ENCODE measurements at regions not wholly inside any gene's neighbourhood (a gene's known extent, or its start where the extent isn't known, plus 50 kb on each side); places are given as distances from the start of the nearest gene placed in this dataset.

- no peaks in the 10 kb centered on the region for H3K9me3 Mint-ChIP-seq (ENCODE audit: unreplicated experiment)
- H3K4me2 ChIP-seq (ENCODE audit: low read length) = no peak overlapping the region
Observed at GRCh38 chr2:217436386-217436785, 566.4 kb downstream of the TNS1 start.

GRCh38 chr2:217434180-217434975 lies 568.4 kb downstream of the TNS1 start:
- no peak for TF ChIP-seq EZH2 (IDR thresholded peaks at IDR 0.05; ENCODE audit: insufficient read depth, low read length)
- TF ChIP-seq, protein P1, sequence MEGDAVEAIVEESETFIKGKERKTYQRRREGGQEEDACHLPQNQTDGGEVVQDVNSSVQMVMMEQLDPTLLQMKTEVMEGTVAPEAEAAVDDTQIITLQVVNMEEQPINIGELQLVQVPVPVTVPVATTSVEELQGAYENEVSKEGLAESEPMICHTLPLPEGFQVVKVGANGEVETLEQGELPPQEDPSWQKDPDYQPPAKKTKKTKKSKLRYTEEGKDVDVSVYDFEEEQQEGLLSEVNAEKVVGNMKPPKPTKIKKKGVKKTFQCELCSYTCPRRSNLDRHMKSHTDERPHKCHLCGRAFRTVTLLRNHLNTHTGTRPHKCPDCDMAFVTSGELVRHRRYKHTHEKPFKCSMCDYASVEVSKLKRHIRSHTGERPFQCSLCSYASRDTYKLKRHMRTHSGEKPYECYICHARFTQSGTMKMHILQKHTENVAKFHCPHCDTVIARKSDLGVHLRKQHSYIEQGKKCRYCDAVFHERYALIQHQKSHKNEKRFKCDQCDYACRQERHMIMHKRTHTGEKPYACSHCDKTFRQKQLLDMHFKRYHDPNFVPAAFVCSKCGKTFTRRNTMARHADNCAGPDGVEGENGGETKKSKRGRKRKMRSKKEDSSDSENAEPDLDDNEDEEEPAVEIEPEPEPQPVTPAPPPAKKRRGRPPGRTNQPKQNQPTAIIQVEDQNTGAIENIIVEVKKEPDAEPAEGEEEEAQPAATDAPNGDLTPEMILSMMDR (IDR thresholded peaks at IDR 0.05; ENCODE audit: insufficient read depth, low read depth, low read length) = no peak
- Histone ChIP-seq H3K27ac (ENCODE audit: low read depth, low read length) (no peak overlapping the region), H3K36me3 (ENCODE audit: insufficient read depth, low read length) (no peaks in the 10 kb centered on the region), H3K27me3 (ENCODE audit: insufficient read depth, low read length) (no peaks in the 10 kb centered on the region), H2AFZ (ENCODE audit: low read depth, low read length) (peak overlapping the region; percentile 65), H3K4me1 (ENCODE audit: insufficient read depth, low read length) (peaks cover 7% of the 10 kb centered on the region), H3K79me2 (ENCODE audit: insufficient read depth, low read length) (no peaks in the 10 kb centered on the region), H4K20me1 (ENCODE audit: insufficient read depth, low read length) (no peaks in the 10 kb centered on the region), H3K4me3 (ENCODE audit: insufficient read depth, low read depth, low read length) (no peak overlapping the region), H3K9ac (ENCODE audit: low read length) (peak overlapping the region; percentile 4), H3K9me3 (ENCODE audit: insufficient read depth, low read depth, low read length) (no peaks in the 10 kb centered on the region), H3K4me2 (ENCODE audit: low read length) (peak overlapping the region; percentile 72)
- no peaks in the 10 kb centered on the region for H3K36me3 Mint-ChIP-seq (ENCODE audit: low read depth, unreplicated experiment)
- H3K4me3 Mint-ChIP-seq (ENCODE audit: unreplicated experiment) = peak overlapping the region; percentile 52
- no peaks in the 10 kb centered on the region for H3K27me3 Mint-ChIP-seq (ENCODE audit: low read depth, unreplicated experiment)
- H3K9me3 Mint-ChIP-seq (ENCODE audit: unreplicated experiment) = no peaks in the 10 kb centered on the region
- peak overlapping the region; percentile 76 for H3K27ac Mint-ChIP-seq (ENCODE audit: unreplicated experiment)
- DNase-seq (ENCODE audit: low read depth) = peak; percentile 99
- peak; percentile 72 for FAIRE-seq
- H3K4me1 Mint-ChIP-seq (ENCODE audit: low read depth, unreplicated experiment) = peaks cover 40% of the 10 kb centered on the region

More at GRCh38 chr2:217436386-217436785, 566.4 kb downstream of the TNS1 start:
- Histone ChIP-seq H3K79me2 (ENCODE audit: insufficient read depth, low read length) (no peaks in the 10 kb centered on the region), H4K20me1 (ENCODE audit: insufficient read depth, low read length) (no peaks in the 10 kb centered on the region), H3K9me3 (ENCODE audit: insufficient read depth, low read depth, low read length) (no peaks in the 10 kb centered on the region), H3K36me3 (ENCODE audit: insufficient read depth, low read length) (no peaks in the 10 kb centered on the region), H3K4me1 (ENCODE audit: insufficient read depth, low read length) (peaks cover 7% of the 10 kb centered on the region), H3K27ac (ENCODE audit: low read depth, low read length) (no peak overlapping the region), H3K4me3 (ENCODE audit: insufficient read depth, low read depth, low read length) (no peak overlapping the region), H3K27me3 (ENCODE audit: insufficient read depth, low read length) (no peaks in the 10 kb centered on the region), H3K9ac (ENCODE audit: low read length) (no peak overlapping the region), H2AFZ (ENCODE audit: low read depth, low read length) (peak overlapping the region; percentile 6)
- TF ChIP-seq, protein P1 (IDR thresholded peaks at IDR 0.05; ENCODE audit: insufficient read depth, low read depth, low read length) = no peak
- TF ChIP-seq EZH2 (IDR thresholded peaks at IDR 0.05; ENCODE audit: insufficient read depth, low read length) = no peak
- DNase-seq (ENCODE audit: low read depth) (no peak), FAIRE-seq (no peak)
- peaks cover 46% of the 10 kb centered on the region for H3K4me1 Mint-ChIP-seq (ENCODE audit: low read depth, unreplicated experiment)
- no peaks in the 10 kb centered on the region for H3K27me3 Mint-ChIP-seq (ENCODE audit: low read depth, unreplicated experiment)
- no peak overlapping the region for H3K27ac Mint-ChIP-seq (ENCODE audit: unreplicated experiment)
- H3K36me3 Mint-ChIP-seq (ENCODE audit: low read depth, unreplicated experiment) = no peaks in the 10 kb centered on the region
- no peak overlapping the region for H3K4me3 Mint-ChIP-seq (ENCODE audit: unreplicated experiment)

- H3K4me1 ChIP-seq (ENCODE audit: insufficient read depth, low read length) = peaks cover 7% of the 10 kb centered on the region
- Mint-ChIP-seq H3K27me3 (ENCODE audit: low read depth, unreplicated experiment) (no peaks in the 10 kb centered on the region), H3K4me1 (ENCODE audit: low read depth, unreplicated experiment) (peaks cover 40% of the 10 kb centered on the region), H3K27ac (ENCODE audit: unreplicated experiment) (peak overlapping the region; percentile 76), H3K4me3 (ENCODE audit: unreplicated experiment) (peak overlapping the region; percentile 52), H3K9me3 (ENCODE audit: unreplicated experiment) (peaks cover 2% of the 10 kb centered on the region), H3K36me3 (ENCODE audit: low read depth, unreplicated experiment) (no peaks in the 10 kb centered on the region)
- no peaks in the 10 kb centered on the region for H3K36me3 ChIP-seq (ENCODE audit: insufficient read depth, low read length)
- H3K79me2 ChIP-seq (ENCODE audit: insufficient read depth, low read length) = no peaks in the 10 kb centered on the region
- no peak overlapping the region for H3K4me3 ChIP-seq (ENCODE audit: insufficient read depth, low read depth, low read length)
- no peak overlapping the region for H3K27ac ChIP-seq (ENCODE audit: low read depth, low read length)
- DNase-seq (ENCODE audit: low read depth) (peak; percentile 50), FAIRE-seq (no peak)
- TF ChIP-seq, protein P1 (IDR thresholded peaks at IDR 0.05; ENCODE audit: insufficient read depth, low read depth, low read length) = no peak
- TF ChIP-seq EZH2 (IDR thresholded peaks at IDR 0.05; ENCODE audit: insufficient read depth, low read length) = no peak
- no peaks in the 10 kb centered on the region for H3K9me3 ChIP-seq (ENCODE audit: insufficient read depth, low read depth, low read length)
- H4K20me1 ChIP-seq (ENCODE audit: insufficient read depth, low read length) = no peaks in the 10 kb centered on the region
- H3K9ac ChIP-seq (ENCODE audit: low read length) = no peak overlapping the region
- H3K27me3 ChIP-seq (ENCODE audit: insufficient read depth, low read length) = no peaks in the 10 kb centered on the region
- peak overlapping the region; percentile 15 for H2AFZ ChIP-seq (ENCODE audit: low read depth, low read length)
- H3K4me2 ChIP-seq (ENCODE audit: low read length) = peak overlapping the region; percentile 72
Observed at GRCh38 chr2:217433522-217433921, 569.3 kb downstream of the TNS1 start.
